H1 (cell line): ENCODE measurements at regions not wholly inside any gene's neighbourhood (a gene's known extent, or its start where the extent isn't known, plus 50 kb on each side); places are given as distances from the start of the nearest gene placed in this dataset.

Experiments used
- CTCF ChIA-PET: fragments of 300-600 bp; sonication (Branson Sonifier 250); formaldehyde crosslinking; loops from one replicate; lab custom pipeline; 2021; ENCODE audit not compliant: partially characterized antibody; lab: Charles Lee
- POLR2A ChIA-PET: fragments of 300-600 bp; sonication (Branson Sonifier 250); formaldehyde crosslinking; loops from one replicate; lab custom pipeline; 2021; ENCODE audit warnings: inconsistent platforms; ENCODE audit not compliant: partially characterized antibody; lab: Charles Lee
- DNase-seq, 2 experiments: peaks; one replicate each; pipeline versions ENCODE4 v3.0.0 to v3.0.0-alpha.2; 2010 to 2022; ENCODE audit warnings: low spot score in 2 of 2, low read depth in 1 of 2, mixed read lengths in 1 of 2
- FAIRE-seq: peaks from 2 replicates; lab custom pipeline; 2011; peaks lifted over from hg19 to GRCh38; lab: Jason Lieb, UNC
- H2AFZ ChIP-seq: 2 replicates; pipeline ENCODE4 v1.8.1; 2012; ENCODE audit warnings: low read length, inconsistent platforms
- H2AK5ac ChIP-seq: 2 replicates; pipeline ENCODE4 v1.6.1; 2013; ENCODE audit warnings: low read depth, low read length
- H2BK120ac ChIP-seq: replicated peaks from 2 replicates; pipeline ENCODE3; 2013; ENCODE audit warnings: low read depth, low read length, inconsistent platforms
- H2BK12ac ChIP-seq: 2 replicates; pipeline ENCODE4 v1.6.1; 2013; ENCODE audit warnings: low read depth, low read length
- H2BK15ac ChIP-seq: 2 replicates; pipeline ENCODE4 v1.6.1; 2013; ENCODE audit warnings: low read length
- H2BK20ac ChIP-seq: 2 replicates; pipeline ENCODE4 v1.6.1; 2013; ENCODE audit warnings: low read length
- H2BK5ac ChIP-seq: 2 replicates; pipeline ENCODE4 v1.6.1; 2013; ENCODE audit warnings: low read depth, low read length
- H3K14ac ChIP-seq: 2 replicates; pipeline ENCODE4 v1.6.1; 2013; ENCODE audit warnings: inconsistent platforms; ENCODE audit not compliant: insufficient read length
- H3K18ac ChIP-seq: 2 replicates; pipeline ENCODE4 v1.6.1; 2013; ENCODE audit warnings: low read length; ENCODE audit errors: extremely low read depth
- H3K23ac ChIP-seq: 2 replicates; pipeline ENCODE4 v1.6.1; 2013; ENCODE audit warnings: inconsistent platforms; ENCODE audit not compliant: insufficient read length
- H3K23me2 ChIP-seq: 2 replicates; pipeline ENCODE4 v1.6.1; 2013; ENCODE audit warnings: low read depth, low read length
- H3K27ac ChIP-seq: 2 replicates; pipeline ENCODE4 v1.6.1; 2011; ENCODE audit warnings: low read depth, low read length, inconsistent platforms
- H3K27me3 ChIP-seq, 4 experiments: replicated peaks in 1 of 4; 1 replicate in 1 of 4; 2 replicates in 3 of 4; pipeline versions ENCODE4 v1.6.1 to v1.8.1; 2011 to 2013; ENCODE audit warnings: low read length in 3 of 4, mild to moderate bottlenecking in 3 of 4, inconsistent platforms in 2 of 4, mixed read lengths in 2 of 4, moderate library complexity in 1 of 4; ENCODE audit not compliant: control insufficient read depth in 3 of 4, insufficient read depth in 3 of 4; ENCODE audit errors: extremely low read depth in 1 of 4
- H3K36me3 ChIP-seq, 4 experiments: 2 replicates each; pipeline versions ENCODE4 v1.6.1 to v1.8.1; 2011 to 2013; ENCODE audit warnings: mild to moderate bottlenecking in 4 of 4, low read length in 3 of 4, moderate library complexity in 2 of 4, control low read depth in 1 of 4, inconsistent platforms in 1 of 4; ENCODE audit not compliant: insufficient read depth in 4 of 4, control insufficient read depth in 2 of 4
- H3K4ac ChIP-seq: replicated peaks from 2 replicates; pipeline ENCODE3; 2013; ENCODE audit warnings: low read length, low read depth, mixed read lengths, inconsistent platforms; ENCODE audit not compliant: insufficient read length
- H3K4me1 ChIP-seq, 4 experiments: replicated peaks in 1 of 4; 1 replicate in 1 of 4; 2 replicates in 3 of 4; pipeline versions ENCODE4 v1.6.1 to v1.8.1; 2011 to 2013; ENCODE audit warnings: low read length in 3 of 4, inconsistent platforms in 2 of 4, mixed read lengths in 1 of 4; ENCODE audit not compliant: insufficient read depth in 4 of 4, control insufficient read depth in 3 of 4
- H3K4me2 ChIP-seq, 2 experiments: 2 replicates each; pipeline versions ENCODE4 v1.6.1 to v1.8.1; 2011 to 2013; ENCODE audit warnings: low read depth in 2 of 2, low read length in 2 of 2, control low read depth in 1 of 2, inconsistent platforms in 1 of 2, mild to moderate bottlenecking in 1 of 2; ENCODE audit not compliant: insufficient read depth in 1 of 2
- H3K4me3 ChIP-seq, 4 experiments: fragments of 200-600, 300-600 bp in 1 of 4; sonication (generic), shearing (Covaris generic), sonication (Bioruptor Twin) in 1 of 4; 2 replicates each; pipeline versions ENCODE4 v1.5.1 to v1.8.1; 2011 to 2016; ENCODE audit warnings: low read length in 4 of 4, low read depth in 3 of 4, control low read depth in 2 of 4, inconsistent platforms in 2 of 4, mild to moderate bottlenecking in 2 of 4, mixed read lengths in 1 of 4, moderate library complexity in 1 of 4; ENCODE audit not compliant: insufficient read depth in 2 of 4; ENCODE audit errors: extremely low read depth in 1 of 4
- H3K56ac ChIP-seq: replicated peaks from 2 replicates; pipeline ENCODE3; 2013; ENCODE audit warnings: low read depth, mild to moderate bottlenecking, mixed read lengths, low read length, inconsistent platforms; ENCODE audit not compliant: insufficient read length
- H3K79me1 ChIP-seq: 2 replicates; pipeline ENCODE4 v1.6.1; 2013; ENCODE audit warnings: low read depth, low read length, control low read depth
- H3K79me2 ChIP-seq, 2 experiments: 2 replicates each; pipeline versions ENCODE4 v1.6.1 to v1.8.1; 2012 to 2013; ENCODE audit warnings: low read length in 2 of 2, mild to moderate bottlenecking in 2 of 2, inconsistent platforms in 1 of 2; ENCODE audit not compliant: insufficient read depth in 2 of 2, control insufficient read depth in 1 of 2
- H3K9ac ChIP-seq, 4 experiments: replicated peaks in 1 of 4; 1 replicate in 1 of 4; 2 replicates in 3 of 4; pipeline versions ENCODE4 v1.6.1 to v1.8.1; 2011 to 2013; ENCODE audit warnings: low read depth in 3 of 4, low read length in 3 of 4, control low read depth in 2 of 4, mild to moderate bottlenecking in 2 of 4, moderate library complexity in 2 of 4, inconsistent platforms in 1 of 4; ENCODE audit errors: extremely low read depth in 1 of 4
- H3K9me3 ChIP-seq, 2 experiments: 2 replicates each; pipeline versions ENCODE4 v1.6.1 to v1.8.1; 2012 to 2013; ENCODE audit warnings: mild to moderate bottlenecking in 2 of 2, moderate library complexity in 2 of 2, control low read depth in 1 of 2, inconsistent platforms in 1 of 2, low read depth in 1 of 2, low read length in 1 of 2, mixed read lengths in 1 of 2; ENCODE audit not compliant: insufficient read depth in 2 of 2
- H4K20me1 ChIP-seq, 2 experiments: replicated peaks in 1 of 2; 2 replicates each; pipeline versions ENCODE3 to v1.8.1; 2011 to 2013; ENCODE audit warnings: inconsistent platforms in 2 of 2, low read length in 2 of 2, mild to moderate bottlenecking in 1 of 2; ENCODE audit not compliant: insufficient read depth in 2 of 2, control insufficient read depth in 1 of 2
- H4K5ac ChIP-seq: 2 replicates; pipeline ENCODE4 v1.6.1; 2013; ENCODE audit warnings: low read length, low read depth, mixed read lengths, inconsistent platforms; ENCODE audit not compliant: insufficient read length
- H4K8ac ChIP-seq: 2 replicates; pipeline ENCODE4 v1.8.0; 2013; ENCODE audit warnings: mild to moderate bottlenecking, moderate library complexity, low read length, inconsistent platforms; ENCODE audit not compliant: insufficient read depth; ENCODE audit errors: extremely low read depth
- H4K91ac ChIP-seq: replicated peaks from 2 replicates; pipeline ENCODE3; 2013; ENCODE audit warnings: low read length, mixed read lengths, inconsistent platforms; ENCODE audit not compliant: insufficient read length
- EZH2 ChIP-seq: fragments of 200-600 bp; sonication (generic); IDR thresholded peaks from 2 replicates; pipeline ENCODE4 v1.7.1; 2012; ENCODE audit warnings: low read depth, mild to moderate bottlenecking, moderate library complexity, low read length, inconsistent platforms; ENCODE audit not compliant: severe bottlenecking
- WGBS, 2 experiments: shearing (Covaris generic) in 1 of 2; methylation state at CpG; one replicate each; pipeline versions ENCODE4 v1.1.6 to v1.1.7; 2013 to 2015; ENCODE audit warnings: low lambda C conversion rate in 2 of 2, mixed read lengths in 2 of 2, inconsistent platforms in 1 of 2, low coverage in 1 of 2, missing lambda C conversion rate in 1 of 2; ENCODE audit not compliant: insufficient replicate concordance in 2 of 2, insufficient coverage in 1 of 2, insufficient read length in 1 of 2; ENCODE audit errors: extremely low coverage in 1 of 2, missing lambda C conversion rate in 1 of 2; 5-methylcytosine and 5-hydroxymethylcytosine counted together

DNA sequence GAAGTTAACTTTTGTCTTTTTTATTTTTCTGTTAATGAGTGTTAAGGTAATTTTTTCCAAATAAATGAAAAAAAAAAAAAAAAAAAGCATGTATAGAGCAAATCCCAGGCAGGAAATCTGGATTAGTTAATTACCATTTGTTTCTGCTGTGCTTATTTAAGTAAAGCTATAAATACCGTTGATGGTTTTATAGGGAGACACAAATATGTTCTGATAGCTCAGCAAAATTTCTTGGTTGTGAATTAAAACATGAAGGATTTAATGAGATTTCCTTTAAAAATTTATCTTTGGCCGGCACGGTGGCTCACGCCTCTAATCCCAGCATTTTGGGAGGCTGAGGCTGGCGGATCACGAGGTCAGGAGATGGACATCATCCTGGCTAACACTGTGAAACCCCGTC is 189.4 kb downstream of the CD109 start:
- H3K9me3 ChIP-seq, result no peaks in the 10 kb centered on the region
- H3K4me2 ChIP-seq, result no peak overlapping the region
- no peaks in the 10 kb centered on the region for H4K20me1 ChIP-seq
- no peak overlapping the region for H4K91ac ChIP-seq
- no peak overlapping the region for H2AK5ac ChIP-seq
- H3K4ac ChIP-seq, result no peak overlapping the region
- no peak overlapping the region for H4K5ac ChIP-seq
- FAIRE-seq, result no peak
- no peak overlapping the region for H3K4me3 ChIP-seq
- H3K23ac ChIP-seq, result no peak overlapping the region
- H2BK15ac ChIP-seq, result no peak overlapping the region
- H3K14ac ChIP-seq, result no peak overlapping the region
- no peaks in the 10 kb centered on the region for H3K27me3 ChIP-seq
- H3K79me1 ChIP-seq, result no peaks in the 10 kb centered on the region
- no peak overlapping the region for H3K9ac ChIP-seq
- WGBS, 2 experiments, result 93% methylated on average over 5 of the region's 7 CpGs; no CpG with 5 or more reads in 1 of the 2 experiments
- no peaks in the 10 kb centered on the region for H3K36me3 ChIP-seq
- no peak overlapping the region for H3K18ac ChIP-seq
- peaks cover 0 to 2% (median 0%) of the 10 kb centered on the region in 4 experiments; a peak in 1 of 7 replicates for H3K4me1 ChIP-seq
- ChIA-PET CTCF (interaction anchor here (0.7 to 1.4 kb wide), 3 partner anchors 9 to 82 kb away, joined by 3 read pairs; no protein-coding TSS in a partner anchor), POLR2A (no interaction called here)
- H2BK120ac ChIP-seq, result no peak overlapping the region
- DNase-seq, result no peak
- no peaks in the 10 kb centered on the region for H3K79me2 ChIP-seq
- H2BK20ac ChIP-seq, result no peak overlapping the region
- no peak overlapping the region for H2BK12ac ChIP-seq
- H3K23me2 ChIP-seq, result no peaks in the 10 kb centered on the region
- H2AFZ ChIP-seq, result no peak overlapping the region
- no peak overlapping the region for H2BK5ac ChIP-seq
- H3K27ac ChIP-seq, result no peak overlapping the region
- no peak overlapping the region for H4K8ac ChIP-seq
- H3K56ac ChIP-seq, result no peak overlapping the region
- no peak for TF ChIP-seq EZH2
